IPS DF 6.9 (cell line): ENCODE measurements at regions not wholly inside any gene's neighbourhood (a gene's known extent, or its start where the extent isn't known, plus 50 kb on each side); places are given as distances from the start of the nearest gene placed in this dataset.

Source experiments
- DNase-seq: peaks from one replicate; pipeline ENCODE4 v3.0.0-alpha.2; 2013; ENCODE audit warnings: low read depth, low spot score
- H3K27ac ChIP-seq: one replicate; pipeline ENCODE4 v1.5.1; 2013; ENCODE audit warnings: low read length, control low read depth
- H3K27me3 ChIP-seq: 2 replicates; pipeline ENCODE4 v1.6.1; 2013; ENCODE audit warnings: mild to moderate bottlenecking, low read length; ENCODE audit not compliant: control insufficient read depth, insufficient read depth
- H3K36me3 ChIP-seq: 2 replicates; pipeline ENCODE4 v1.6.1; 2013; ENCODE audit warnings: low read length; ENCODE audit not compliant: control insufficient read depth, insufficient read depth
- H3K4me1 ChIP-seq: 2 replicates; pipeline ENCODE4 v1.6.1; 2013; ENCODE audit warnings: low read length; ENCODE audit not compliant: control insufficient read depth, insufficient read depth
- H3K4me3 ChIP-seq: 2 replicates; pipeline ENCODE4 v1.5.1; 2013; ENCODE audit warnings: mild to moderate bottlenecking, low read length
- H3K9me3 ChIP-seq: 2 replicates; pipeline ENCODE4 v1.6.1; 2013; ENCODE audit warnings: low read length, inconsistent platforms; ENCODE audit not compliant: control insufficient read depth, insufficient read depth
- WGBS: extraction: QIAGEN DNeasy Blood & Tissue Kit; methylation state at CpG from one replicate; pipeline ENCODE4 v1.1.7; 2013; ENCODE audit warnings: mixed read lengths, missing lambda C conversion rate; ENCODE audit not compliant: insufficient read length, insufficient coverage; 5-methylcytosine and 5-hydroxymethylcytosine counted together

DNA sequence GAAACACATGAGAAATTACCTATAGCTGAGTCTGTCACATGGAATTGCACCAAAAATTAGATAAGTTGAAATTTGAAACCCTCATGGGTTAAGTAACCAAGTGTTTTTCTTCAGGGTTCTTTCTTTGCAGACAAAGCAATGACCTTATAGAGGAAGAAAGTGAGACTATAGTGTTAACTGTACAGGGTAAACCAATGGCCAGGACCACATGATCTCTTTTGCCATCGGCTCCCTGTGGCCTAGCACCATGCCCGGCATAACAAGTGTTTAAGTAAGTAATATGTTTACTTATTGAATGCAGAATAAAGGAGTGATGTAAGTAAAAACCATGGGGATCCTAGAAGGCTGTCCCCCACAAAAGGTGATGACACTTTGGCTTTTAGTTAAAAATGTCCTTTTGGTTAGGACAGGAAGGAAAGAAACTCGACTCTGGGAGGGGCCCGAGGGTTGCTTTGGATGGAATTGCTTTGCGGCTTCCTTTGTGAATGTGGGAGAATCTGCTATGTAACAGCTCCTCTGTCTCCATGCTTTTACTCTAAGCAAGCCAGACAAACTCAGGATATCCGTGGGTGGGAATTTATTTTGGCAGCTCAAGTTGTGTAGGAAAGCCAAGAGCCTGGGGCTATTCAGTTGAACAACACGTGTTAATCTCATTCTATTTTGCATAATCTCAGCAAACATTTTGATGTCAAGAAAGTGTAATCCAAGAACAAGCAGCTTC, 454.7 kb downstream of the INSC start:
- WGBS, result no CpG with 5 or more reads among the region's 7 CpGs
- Histone ChIP-seq H3K4me1 (no peaks in the 10 kb centered on the region), H3K4me3 (no peak overlapping the region), H3K27ac (no peak overlapping the region), H3K27me3 (no peaks in the 10 kb centered on the region), H3K9me3 (no peaks in the 10 kb centered on the region), H3K36me3 (no peaks in the 10 kb centered on the region)
- no peak for DNase-seq

DNA sequence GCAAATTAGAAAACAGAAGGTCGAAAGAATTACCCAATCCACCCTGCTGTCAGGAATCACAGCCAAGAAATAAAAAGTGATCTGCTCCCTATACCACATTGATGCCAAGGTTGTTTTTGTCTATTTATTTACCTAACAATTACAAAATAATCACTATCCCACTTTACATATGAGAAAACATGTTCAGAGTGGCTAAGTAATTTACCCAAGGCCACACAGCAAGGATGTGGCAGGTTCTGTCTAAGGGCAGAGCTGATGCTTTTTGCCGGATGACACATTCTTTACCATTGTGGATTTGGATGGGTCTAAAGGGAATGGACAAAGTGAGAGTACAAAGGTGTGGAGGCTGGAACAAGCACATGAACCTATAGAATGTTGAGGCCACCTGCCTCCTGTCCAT, 460.7 kb downstream of the INSC start:
- no peak overlapping the region for H3K4me3 ChIP-seq
- no peaks in the 10 kb centered on the region for H3K4me1 ChIP-seq

DNA sequence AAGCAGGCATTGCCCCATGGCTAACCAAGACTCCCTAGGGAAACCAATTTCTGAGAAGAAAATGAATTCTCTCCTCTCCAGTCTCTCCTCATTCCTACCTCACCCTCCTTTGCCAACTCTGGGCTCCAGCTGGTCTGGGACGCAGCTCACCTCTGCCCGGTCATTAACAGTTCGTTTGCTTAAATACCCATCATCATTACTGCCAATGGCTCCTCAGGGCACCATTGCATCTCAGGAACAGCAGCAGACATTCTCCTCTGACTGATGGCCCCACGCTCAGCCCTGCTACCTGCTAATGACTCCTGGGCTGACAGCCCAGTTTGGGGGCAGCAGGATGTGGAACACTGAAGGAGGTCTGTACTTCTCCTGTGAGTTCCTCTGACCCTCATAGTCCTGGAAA, 462.0 kb downstream of the INSC start:
- Histone ChIP-seq H3K4me3 (no peak overlapping the region), H3K4me1 (no peaks in the 10 kb centered on the region), H3K9me3 (no peaks in the 10 kb centered on the region), H3K27ac (no peak overlapping the region), H3K36me3 (no peaks in the 10 kb centered on the region), H3K27me3 (no peaks in the 10 kb centered on the region)
- DNase-seq, result no peak
- no CpG with 5 or more reads among the region's 4 CpGs for WGBS

More for the DNA sequence above, 460.7 kb downstream of the INSC start:
- no peak for DNase-seq
- no peaks in the 10 kb centered on the region for H3K27me3 ChIP-seq
- WGBS, result no CpG with 5 or more reads among the region's 2 CpGs
- H3K9me3 ChIP-seq, result no peaks in the 10 kb centered on the region
- no peak overlapping the region for H3K27ac ChIP-seq
- H3K36me3 ChIP-seq, result no peaks in the 10 kb centered on the region

DNA sequence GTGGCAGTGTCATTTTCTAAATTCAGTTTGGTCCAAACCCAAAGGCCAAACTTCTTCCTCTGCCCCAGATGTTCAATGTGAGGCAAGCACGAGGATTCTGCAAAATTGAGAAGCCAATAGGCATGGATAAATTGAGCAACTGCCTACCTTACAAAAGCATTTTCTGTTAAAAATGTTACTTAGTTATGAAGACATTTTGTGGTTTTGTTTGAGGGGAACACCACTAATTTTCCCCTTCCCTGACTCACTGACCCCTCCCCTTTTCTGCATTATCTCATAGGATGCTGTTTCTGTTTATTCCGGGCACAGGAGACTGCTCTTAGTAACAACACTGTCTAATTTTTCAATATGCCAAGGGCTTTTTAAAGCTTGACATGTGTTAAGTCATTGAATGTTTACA, 462.8 kb downstream of the INSC start:
- WGBS, result no CpG with 5 or more reads among the region's 2 CpGs
- no peaks in the 10 kb centered on the region for H3K9me3 ChIP-seq

DNA sequence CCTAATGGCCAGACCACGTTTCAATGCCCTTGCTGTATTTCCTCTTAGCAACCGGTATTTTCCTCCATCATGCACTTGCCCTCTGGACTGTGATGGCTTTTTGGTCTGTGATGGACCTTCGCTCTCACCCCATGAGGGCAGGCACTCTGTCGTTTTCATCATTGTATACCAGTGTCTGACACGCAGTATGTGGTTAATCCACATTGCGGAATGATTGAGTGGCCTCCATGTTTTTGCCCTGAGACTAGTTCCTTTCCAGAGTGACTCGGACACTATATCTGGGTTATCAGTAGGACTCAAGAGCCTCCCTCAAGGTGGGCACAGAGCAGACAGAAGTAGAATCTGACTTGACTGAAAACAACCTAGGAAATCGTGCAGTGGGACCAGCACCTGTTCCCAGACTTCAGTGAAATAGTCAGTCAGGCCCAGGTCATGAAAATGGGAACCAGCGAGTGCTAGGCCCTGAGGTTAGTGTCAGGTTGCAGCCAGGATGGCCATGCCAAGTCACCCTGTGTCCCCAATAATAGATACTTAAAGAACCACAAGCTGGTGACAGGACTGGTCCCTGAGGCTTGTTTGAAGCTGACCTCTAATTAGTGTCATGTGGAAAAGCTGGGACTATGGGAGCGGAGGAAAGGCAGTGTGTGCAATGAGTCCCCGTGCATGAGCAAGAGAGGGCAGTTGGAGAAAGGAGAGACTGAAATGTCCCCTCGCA, 464.7 kb downstream of the INSC start:
- no peaks in the 10 kb centered on the region for H3K27me3 ChIP-seq
- no peak for DNase-seq
- no peak overlapping the region for H3K4me3 ChIP-seq
- no peaks in the 10 kb centered on the region for H3K36me3 ChIP-seq
- H3K9me3 ChIP-seq, result no peaks in the 10 kb centered on the region
- no peak overlapping the region for H3K27ac ChIP-seq
- H3K4me1 ChIP-seq, result no peaks in the 10 kb centered on the region
- no CpG with 5 or more reads among the region's 12 CpGs for WGBS

More for the DNA sequence above, 462.8 kb downstream of the INSC start:
- DNase-seq, result no peak
- H3K27ac ChIP-seq, result no peak overlapping the region
- no peaks in the 10 kb centered on the region for H3K27me3 ChIP-seq
- H3K4me1 ChIP-seq, result no peaks in the 10 kb centered on the region
- H3K36me3 ChIP-seq, result no peaks in the 10 kb centered on the region
- H3K4me3 ChIP-seq, result no peak overlapping the region

DNA sequence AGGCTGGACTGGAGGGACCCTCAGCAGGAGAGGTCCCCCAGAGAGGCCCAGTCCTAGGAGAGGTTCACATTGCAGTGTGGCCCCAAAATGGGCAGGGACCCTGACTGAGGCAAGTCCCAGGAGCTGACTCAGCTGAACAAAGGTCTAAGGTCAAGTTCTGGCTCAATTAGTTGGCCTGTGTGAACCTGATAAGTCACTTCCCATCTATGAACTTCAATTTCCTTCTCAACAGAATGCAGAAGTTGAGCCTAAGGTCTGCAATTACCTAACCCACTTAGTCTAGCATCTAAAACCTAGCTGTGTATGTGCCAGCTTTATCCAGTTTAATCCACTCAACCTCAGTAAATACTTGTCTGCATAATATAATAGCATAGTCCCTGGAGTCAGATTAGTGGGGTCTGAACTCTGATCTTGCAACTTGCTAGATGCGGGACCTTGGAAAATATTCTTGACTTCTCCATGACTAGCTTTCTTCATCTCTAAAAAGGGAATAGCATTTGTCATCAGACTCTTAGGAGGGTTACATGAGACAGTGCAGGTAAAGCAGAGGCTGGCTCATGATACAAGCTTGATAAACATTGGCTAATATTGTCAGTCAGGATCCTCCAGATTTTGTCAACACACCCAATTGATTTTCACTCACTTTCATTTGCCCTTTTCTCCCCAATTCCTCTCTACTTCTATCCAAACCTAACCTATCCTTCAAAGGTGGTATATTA, 465.5 kb downstream of the INSC start:
- no peak for DNase-seq
- Histone ChIP-seq H3K36me3 (no peaks in the 10 kb centered on the region), H3K27ac (no peak overlapping the region), H3K4me1 (no peaks in the 10 kb centered on the region), H3K27me3 (no peaks in the 10 kb centered on the region), H3K4me3 (no peak overlapping the region), H3K9me3 (no peaks in the 10 kb centered on the region)
- WGBS, result no CpG with 5 or more reads among the region's 1 CpG

DNA sequence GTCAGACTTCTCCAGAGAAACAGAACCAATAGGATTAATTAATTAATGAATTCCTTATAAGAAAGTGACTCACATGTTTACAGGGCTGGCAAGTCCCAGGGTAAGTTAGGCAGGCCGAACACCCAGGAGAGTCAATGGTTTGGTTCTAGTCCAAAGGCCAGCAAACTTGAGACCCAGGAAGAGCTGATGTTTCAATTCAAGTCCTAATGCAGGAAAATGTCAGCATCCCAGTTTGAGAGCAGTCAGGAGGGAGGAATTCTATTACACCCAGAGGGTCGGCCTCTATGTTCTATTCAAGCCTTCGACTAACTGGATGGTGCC, 466.0 kb downstream of the INSC start:
- no peaks in the 10 kb centered on the region for H3K36me3 ChIP-seq
- H3K4me1 ChIP-seq, result no peaks in the 10 kb centered on the region
- DNase-seq, result no peak
- WGBS, result no CpG with 5 or more reads among the region's 3 CpGs
- H3K27ac ChIP-seq, result no peak overlapping the region
- no peak overlapping the region for H3K4me3 ChIP-seq
- no peaks in the 10 kb centered on the region for H3K9me3 ChIP-seq
- H3K27me3 ChIP-seq, result no peaks in the 10 kb centered on the region

DNA sequence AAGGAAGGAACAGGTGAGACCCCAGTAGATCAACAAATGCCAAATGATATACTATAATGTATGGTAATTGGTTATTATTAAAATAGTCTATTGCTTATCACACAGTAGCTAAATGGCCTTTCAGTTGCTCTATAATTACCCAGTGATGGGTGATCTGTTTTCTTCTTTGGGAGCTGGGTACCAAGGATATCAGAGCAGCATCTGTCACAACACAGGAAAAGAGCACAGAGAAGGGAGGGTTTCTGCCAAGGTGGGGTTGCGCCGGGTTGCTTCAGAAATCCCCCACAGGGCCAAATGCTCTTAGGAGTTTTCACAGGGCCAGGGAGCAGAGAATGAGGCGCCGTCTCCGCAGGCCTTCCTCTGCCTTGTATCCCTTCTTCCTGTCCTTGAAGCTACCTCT, 469.4 kb downstream of the INSC start:
- H3K4me1 ChIP-seq, result no peaks in the 10 kb centered on the region
- DNase-seq, result no peak
- no peak overlapping the region for H3K27ac ChIP-seq
- H3K27me3 ChIP-seq, result no peaks in the 10 kb centered on the region
- no CpG with 5 or more reads among the region's 5 CpGs for WGBS
- H3K36me3 ChIP-seq, result no peaks in the 10 kb centered on the region
- H3K4me3 ChIP-seq, result no peak overlapping the region
- H3K9me3 ChIP-seq, result no peaks in the 10 kb centered on the region

DNA sequence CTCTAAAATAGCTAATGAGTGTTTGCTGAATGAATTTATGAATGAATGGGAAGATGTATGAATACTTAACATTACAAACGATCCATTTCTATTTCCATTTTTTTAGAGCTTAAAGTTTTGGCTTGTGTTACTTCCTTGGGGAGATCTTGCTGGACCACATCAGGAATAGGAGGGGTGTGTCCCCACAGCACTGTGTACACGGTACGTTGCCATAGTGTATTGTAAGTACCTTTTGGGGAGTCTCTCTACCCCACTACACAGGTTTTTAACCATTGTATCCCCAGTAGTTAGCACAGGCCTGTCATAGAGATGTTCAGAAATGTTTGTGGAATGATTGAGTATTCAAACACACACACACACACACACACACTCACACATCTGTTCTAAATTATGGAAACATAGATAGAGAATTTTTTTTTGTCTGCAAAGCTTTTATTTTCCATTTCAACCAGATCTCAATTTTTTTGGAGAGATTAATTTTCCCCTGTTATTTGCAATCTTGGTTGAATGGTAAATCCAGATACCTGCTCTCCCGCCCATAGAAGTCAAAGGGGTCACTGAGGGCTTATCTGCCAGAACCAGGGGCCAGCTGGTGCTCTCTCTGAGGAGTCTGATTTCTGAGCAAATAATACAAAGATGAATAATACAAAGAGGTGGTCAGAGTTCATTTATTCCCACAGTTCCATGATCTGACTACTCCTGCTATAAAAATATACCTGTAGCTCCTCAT, 471.0 kb downstream of the INSC start:
- Histone ChIP-seq H3K27me3 (no peaks in the 10 kb centered on the region), H3K4me3 (no peak overlapping the region), H3K4me1 (no peaks in the 10 kb centered on the region), H3K9me3 (no peaks in the 10 kb centered on the region), H3K36me3 (no peaks in the 10 kb centered on the region), H3K27ac (no peak overlapping the region)
- no CpG with 5 or more reads among the region's 4 CpGs for WGBS
- no peak for DNase-seq

DNA sequence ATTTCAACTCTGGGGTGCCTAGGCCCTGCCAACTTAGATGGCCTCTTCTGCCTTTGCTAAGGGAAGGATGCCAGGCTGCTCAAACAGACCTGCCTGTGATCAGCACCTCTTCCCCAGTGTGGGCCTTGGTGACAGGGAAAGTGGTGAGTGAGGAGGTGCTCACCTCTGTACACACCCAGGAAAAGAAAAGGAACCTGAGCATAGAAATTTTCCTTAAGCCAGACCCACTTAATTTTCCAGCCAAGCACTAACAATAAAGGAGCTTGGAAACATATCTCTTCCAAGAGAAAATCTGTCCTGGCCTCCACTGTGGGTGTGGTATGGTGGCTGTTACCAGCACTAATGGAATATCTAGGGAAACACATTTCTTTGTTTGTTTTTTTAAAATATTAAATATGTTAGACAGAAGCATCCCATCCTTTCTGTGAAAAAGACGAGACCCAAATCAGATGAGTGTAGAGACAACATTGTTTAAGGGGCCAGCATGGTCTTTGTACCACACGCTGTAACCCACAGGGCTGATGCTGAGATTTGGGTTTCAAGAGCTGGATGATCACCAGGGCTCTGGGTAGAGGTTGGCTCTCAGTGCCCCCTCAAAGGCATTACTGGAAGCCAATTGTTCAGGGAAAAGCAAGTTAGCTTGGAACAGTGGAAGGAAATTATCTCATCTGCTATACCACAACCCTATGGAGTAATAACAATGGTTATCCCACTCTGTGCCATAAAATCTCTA, 472.2 kb downstream of the INSC start:
- Histone ChIP-seq H3K4me3 (no peak overlapping the region), H3K36me3 (no peaks in the 10 kb centered on the region), H3K27ac (no peak overlapping the region), H3K9me3 (no peaks in the 10 kb centered on the region), H3K4me1 (no peaks in the 10 kb centered on the region), H3K27me3 (no peaks in the 10 kb centered on the region)
- no CpG with 5 or more reads among the region's 2 CpGs for WGBS
- no peak for DNase-seq
